Nephron progenitor cell (in vitro differentiated cells): ENCODE measurements at regions not wholly inside any gene's neighbourhood (a gene's known extent, or its start where the extent isn't known, plus 50 kb on each side); places are given as distances from the start of the nearest gene placed in this dataset.

Experiments
- DNase-seq: peaks from one replicate; pipeline ENCODE4 v3.0.0; 2021
- H3K27ac Mint-ChIP-seq: 2 replicates; pipeline ENCODE4 v1.8.0; 2021; ENCODE audit warnings: mild to moderate bottlenecking, moderate library complexity, mixed read lengths
- H3K27me3 Mint-ChIP-seq: 2 replicates; pipeline ENCODE4 v1.8.0; 2021; ENCODE audit warnings: mild to moderate bottlenecking, low read depth, mixed read lengths; ENCODE audit not compliant: poor library complexity
- H3K36me3 Mint-ChIP-seq: 2 replicates; pipeline ENCODE4 v1.8.0; 2021; ENCODE audit warnings: low read depth, mixed read lengths
- H3K4me1 Mint-ChIP-seq: 2 replicates; pipeline ENCODE4 v1.8.0; 2021; ENCODE audit warnings: mixed read lengths
- H3K4me3 Mint-ChIP-seq: 2 replicates; pipeline ENCODE4 v1.8.0; 2021; ENCODE audit warnings: mild to moderate bottlenecking, moderate library complexity, mixed read lengths
- H3K9me3 Mint-ChIP-seq: 2 replicates; pipeline ENCODE4 v1.8.0; 2021; ENCODE audit warnings: mild to moderate bottlenecking, moderate library complexity, mixed read lengths
- CTCF ChIP-seq: fragments of 200-600 bp; sonication (generic); IDR thresholded peaks from 2 replicates; pipeline ENCODE4 v1.5.0; 2021; ENCODE audit warnings: antibody characterized with exemption

GRCh38 chr1:232380131-232380530, 249.8 kb downstream of the SIPA1L2 start:
- peaks cover 72% of the 10 kb centered on the region for H3K4me1 Mint-ChIP-seq
- peaks cover 9% of the 10 kb centered on the region for H3K27me3 Mint-ChIP-seq
- no peak overlapping the region for H3K27ac Mint-ChIP-seq
- DNase-seq: no peak
- no peaks in the 10 kb centered on the region for H3K36me3 Mint-ChIP-seq
- no peak for TF ChIP-seq CTCF
- H3K4me3 Mint-ChIP-seq: no peak overlapping the region
- H3K9me3 Mint-ChIP-seq: peaks cover 4% of the 10 kb centered on the region

- Mint-ChIP-seq H3K9me3 (peaks cover 3% of the 10 kb centered on the region), H3K36me3 (no peaks in the 10 kb centered on the region), H3K27me3 (peaks cover 9% of the 10 kb centered on the region), H3K27ac (no peak overlapping the region), H3K4me1 (peaks cover 67% of the 10 kb centered on the region), H3K4me3 (no peak overlapping the region)
- no peak for TF ChIP-seq CTCF
- no peak for DNase-seq
Measured at GRCh38 chr1:232379063-232379434, 250.9 kb downstream of the SIPA1L2 start.

- Mint-ChIP-seq H3K9me3 (no peaks in the 10 kb centered on the region), H3K4me1 (peaks cover 62% of the 10 kb centered on the region), H3K27ac (peak overlapping the region; percentile 54), H3K27me3 (peaks cover 9% of the 10 kb centered on the region), H3K4me3 (no peak overlapping the region), H3K36me3 (no peaks in the 10 kb centered on the region)
- no peak for DNase-seq
- no peak for TF ChIP-seq CTCF
Measured at GRCh38 chr1:232378266-232379062, 251.5 kb downstream of the SIPA1L2 start.

DNA sequence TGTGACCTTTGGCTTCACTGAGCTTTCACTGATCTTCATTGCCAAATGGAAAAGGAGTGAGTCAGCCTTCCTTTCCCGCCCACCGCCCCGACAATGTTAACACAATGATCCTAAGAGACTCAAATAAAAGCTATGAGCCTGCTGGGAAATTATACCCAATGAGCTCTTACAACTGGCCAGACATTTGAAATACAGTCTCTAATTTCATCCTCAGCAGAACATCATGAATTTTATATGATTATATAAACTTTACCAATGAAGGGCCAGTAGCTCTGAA, 252.5 kb downstream of the SIPA1L2 start:
- Mint-ChIP-seq H3K27me3 (peaks cover 9% of the 10 kb centered on the region), H3K36me3 (no peaks in the 10 kb centered on the region), H3K4me3 (no peak overlapping the region), H3K4me1 (peaks cover 55% of the 10 kb centered on the region), H3K27ac (no peak overlapping the region), H3K9me3 (no peaks in the 10 kb centered on the region)
- no peak for DNase-seq
- TF ChIP-seq CTCF: no peak

DNA sequence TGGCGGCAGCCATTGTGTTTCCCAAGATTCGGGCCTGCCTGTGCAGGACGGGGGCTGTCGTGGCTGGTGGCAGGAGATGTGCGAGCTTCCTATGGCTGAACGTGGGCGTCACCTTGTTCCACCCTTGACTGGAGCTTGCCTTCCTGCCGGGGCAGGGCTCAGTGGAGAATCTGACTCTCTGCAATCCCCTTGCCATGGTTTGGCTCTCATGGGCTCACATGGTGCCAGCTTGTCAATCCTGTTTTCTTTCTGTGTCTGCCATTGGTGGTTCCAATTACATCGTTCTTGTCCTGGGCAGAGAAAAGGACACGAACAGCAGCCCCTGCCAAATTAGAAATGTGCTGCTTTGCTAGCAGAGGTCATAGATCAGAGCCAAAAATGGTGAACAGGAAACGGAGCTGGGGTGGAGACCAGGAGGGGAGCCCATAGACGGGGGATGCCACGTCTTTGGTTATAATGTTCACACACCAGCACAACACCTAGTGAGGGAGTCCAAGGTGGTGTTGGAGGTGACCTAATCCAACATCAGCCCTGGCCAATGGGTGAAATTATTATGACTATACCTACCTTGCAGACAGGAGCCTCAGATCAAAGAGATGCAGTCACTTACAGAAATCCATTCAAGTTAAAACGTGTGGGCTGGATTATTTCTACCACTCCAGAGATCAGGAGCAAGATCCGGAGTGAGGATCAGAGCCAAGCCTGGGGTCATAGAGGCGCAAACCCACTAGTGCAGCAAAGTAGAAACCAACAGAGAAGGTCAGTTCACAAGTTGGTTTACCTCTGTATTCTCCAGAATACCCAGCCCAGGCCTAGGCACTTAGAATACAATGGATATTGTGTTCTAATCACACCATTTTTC, 253.1 kb downstream of the SIPA1L2 start:
- Mint-ChIP-seq H3K4me3 (no peak overlapping the region), H3K4me1 (peaks cover 51% of the 10 kb centered on the region), H3K27ac (no peak overlapping the region), H3K36me3 (no peaks in the 10 kb centered on the region), H3K9me3 (no peaks in the 10 kb centered on the region), H3K27me3 (peaks cover 9% of the 10 kb centered on the region)
- DNase-seq: no peak
- no peak for TF ChIP-seq CTCF
